GM21723 (cell line): ENCODE measurements at regions not wholly inside any gene's neighbourhood (a gene's known extent, or its start where the extent isn't known, plus 50 kb on each side); places are given as distances from the start of the nearest gene placed in this dataset.
"Not testable (repeated sequence)": the region's sequence is repeated elsewhere in the genome, so short reads cannot be mapped to it uniquely, and the experiment has no call there.

Source experiments
- ATAC-seq: cut with Tn5 transposase; IDR thresholded peaks from one replicate; pipeline ENCODE4 v1.9.1; 2021; ENCODE audit warnings: mild to moderate bottlenecking, moderate library complexity; ENCODE audit not compliant: unreplicated experiment

DNA sequence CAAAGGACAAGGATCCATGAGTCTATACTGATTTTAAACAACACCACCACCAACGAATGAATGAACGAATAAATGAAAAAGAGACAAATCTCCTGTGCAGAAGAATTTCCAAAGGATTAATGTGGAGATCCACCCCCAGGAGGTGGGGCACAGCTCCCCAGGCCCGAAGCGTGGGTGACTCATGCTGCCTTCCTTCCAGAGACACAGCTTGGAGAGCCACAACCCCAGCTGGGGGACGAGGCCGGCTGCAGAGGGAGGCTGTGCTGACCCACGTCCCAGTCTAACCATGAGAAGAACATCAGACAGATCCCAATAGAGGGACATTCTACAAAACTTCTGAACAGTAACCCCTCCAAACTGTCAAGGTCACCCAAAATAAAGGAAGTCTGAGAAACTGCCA lies 557.3 kb upstream of the SALL3 start:
- ATAC-seq: no peak

- no peak for ATAC-seq
Measured at GRCh38 chr18:78423811-78424210, 555.8 kb upstream of the SALL3 start.

- no peak for ATAC-seq
Measured at GRCh38 chr18:78424403-78425018, 555.1 kb upstream of the SALL3 start.

- no peak for ATAC-seq
Measured at GRCh38 chr18:78425019-78425412, 554.6 kb upstream of the SALL3 start.

GRCh38 chr18:78427081-78427480 lies 552.5 kb upstream of the SALL3 start:
- no peak for ATAC-seq

DNA sequence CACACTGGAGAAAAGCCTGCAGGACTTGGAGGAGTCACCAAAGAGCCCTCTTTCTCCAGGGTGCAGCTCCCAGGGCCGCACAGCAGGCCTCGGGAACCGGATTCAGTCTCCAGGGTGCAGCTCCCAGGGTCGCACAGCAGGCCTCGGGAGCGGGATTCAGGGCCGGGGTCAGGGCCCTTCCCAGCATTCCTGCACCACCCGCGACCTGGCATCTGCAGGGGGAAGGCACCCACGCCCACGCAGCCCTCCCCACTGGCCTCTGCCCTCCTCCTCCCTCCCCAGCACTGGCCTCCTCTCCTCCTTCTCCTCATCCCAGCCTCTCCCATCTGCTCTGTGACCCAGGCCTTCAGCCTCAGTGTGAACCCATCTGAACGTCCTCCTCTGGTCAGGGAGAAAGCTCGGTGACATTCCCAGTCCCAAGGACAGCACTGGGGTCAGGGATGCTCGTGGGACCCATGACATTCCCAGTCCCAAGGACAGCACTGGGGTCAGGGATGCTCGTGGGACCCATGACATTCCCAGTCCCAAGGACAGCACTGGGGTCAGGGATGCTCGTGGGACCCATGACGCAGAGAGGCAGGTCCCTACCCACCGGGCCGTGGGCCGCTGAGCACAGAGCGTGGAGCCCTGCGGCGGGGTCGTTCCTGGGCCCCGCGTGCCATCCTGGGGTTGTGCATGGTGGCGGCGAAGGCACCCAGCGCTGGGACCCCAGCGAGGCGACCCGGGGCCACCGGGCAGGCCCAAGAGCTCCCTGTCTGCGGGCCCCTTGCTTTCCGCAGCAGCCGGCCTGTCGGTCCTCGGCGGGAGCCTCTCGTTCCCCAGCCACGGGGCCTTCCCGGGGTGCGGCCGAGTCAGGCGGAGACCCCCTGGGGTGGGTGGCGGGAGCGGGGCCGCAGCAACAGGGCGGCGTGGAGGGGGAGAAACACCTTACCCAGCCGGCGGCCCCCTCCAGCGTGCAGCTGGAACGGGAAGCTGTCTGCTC lies 550.2 kb upstream of the SALL3 start:
- no peak for ATAC-seq

GRCh38 chr18:78430131-78430758 lies 549.4 kb upstream of the SALL3 start:
- ATAC-seq: no peak

DNA sequence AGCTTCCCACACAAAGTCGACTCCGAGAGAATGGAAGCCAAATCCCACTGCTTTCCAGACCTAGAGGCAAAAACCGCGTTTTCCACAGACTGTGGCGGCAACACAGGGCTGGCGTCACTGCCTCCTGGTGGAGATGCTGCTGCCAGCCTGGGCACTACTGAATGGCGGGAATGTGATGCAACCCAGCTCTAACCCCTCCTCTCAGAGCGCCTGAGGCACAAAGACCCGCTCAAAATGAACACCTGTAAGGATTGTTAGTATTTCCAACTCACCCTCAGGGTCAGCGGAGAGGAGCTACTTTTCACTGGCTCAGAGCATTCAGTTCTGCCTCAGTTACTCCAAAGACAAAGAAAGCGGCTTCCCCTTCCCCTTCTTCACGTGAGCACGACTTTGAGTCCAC lies 548.0 kb upstream of the SALL3 start:
- no peak for ATAC-seq

DNA sequence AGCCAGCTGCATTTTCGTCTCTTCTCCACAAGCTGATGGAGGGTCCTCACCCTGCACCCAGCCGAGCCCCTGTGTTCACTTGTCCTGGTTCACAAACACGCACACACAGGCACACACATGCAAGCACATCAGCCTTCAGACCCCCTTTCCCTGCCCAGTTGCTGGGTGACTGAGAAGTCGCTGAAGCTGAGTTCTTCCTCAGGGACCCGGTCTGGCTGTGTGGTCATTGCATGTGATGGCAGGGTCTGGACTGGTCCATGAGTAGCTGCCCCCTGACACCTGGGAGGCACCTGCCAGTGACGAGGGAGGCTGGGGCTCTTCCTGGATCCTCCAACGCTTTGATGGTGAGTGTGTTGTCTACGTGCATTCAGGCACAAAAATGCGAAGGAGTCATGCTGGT lies 546.1 kb upstream of the SALL3 start:
- ATAC-seq: no peak

GRCh38 chr18:78436110-78436509 lies 543.5 kb upstream of the SALL3 start:
- ATAC-seq: no peak

DNA sequence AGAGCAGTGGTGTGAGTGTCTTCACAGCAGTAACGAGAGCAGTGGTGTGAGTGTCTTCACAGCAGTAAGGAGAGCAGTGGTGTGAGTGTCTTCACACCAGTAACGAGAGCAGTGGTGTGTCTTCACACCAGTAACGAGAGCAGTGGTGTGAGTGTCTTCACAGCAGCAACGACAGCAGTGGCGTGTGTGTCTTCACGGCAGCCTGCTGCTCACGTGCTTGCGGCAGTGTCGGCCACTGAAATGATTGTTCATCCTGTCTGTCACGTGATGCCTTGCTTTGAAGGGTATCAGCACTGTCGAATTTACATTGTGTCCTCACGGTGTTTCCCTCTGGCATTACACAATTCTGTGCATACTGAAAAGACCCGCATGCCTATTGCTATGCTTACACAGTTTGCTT lies 541.4 kb upstream of the SALL3 start:
- ATAC-seq: not testable (repeated sequence)

DNA sequence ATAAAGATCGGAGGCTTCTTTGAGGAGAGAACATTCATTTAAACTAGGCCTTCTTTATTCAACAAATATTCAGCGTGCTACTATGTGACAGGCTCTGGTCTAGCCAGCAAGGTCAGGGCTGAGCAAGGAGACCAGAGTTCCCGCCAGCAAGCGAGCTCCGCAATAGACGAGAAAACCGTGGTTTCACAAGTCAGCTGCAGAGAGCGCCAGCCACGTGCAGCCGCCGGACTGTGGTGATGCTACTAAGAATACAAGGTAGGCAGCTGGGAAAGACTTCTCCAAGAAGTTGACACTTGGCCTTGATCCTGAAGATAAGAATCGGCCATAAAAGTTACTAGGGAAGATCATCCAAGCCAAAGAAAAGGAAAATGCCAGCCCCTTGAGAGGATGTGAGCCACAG lies 533.7 kb upstream of the SALL3 start:
- ATAC-seq: no peak

DNA sequence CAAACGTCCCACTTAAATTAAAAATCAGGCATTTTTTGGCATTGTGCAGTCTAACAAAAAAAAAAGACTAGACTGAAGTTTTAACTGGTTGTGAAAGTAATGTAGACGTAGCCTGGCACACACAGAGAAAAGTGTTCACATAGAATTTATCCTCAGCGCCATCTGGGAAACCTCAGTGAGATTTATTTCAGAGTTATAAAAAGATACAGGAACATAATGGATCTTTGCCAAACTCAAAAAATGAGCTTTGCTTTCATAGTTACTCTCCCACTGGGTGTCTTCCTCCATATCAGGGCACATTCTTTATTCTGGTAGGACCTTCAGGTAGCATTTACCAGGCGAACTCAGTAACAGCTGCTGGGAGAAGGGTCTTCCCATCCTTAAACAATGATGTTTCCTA lies 532.4 kb upstream of the SALL3 start:
- ATAC-seq: no peak

DNA sequence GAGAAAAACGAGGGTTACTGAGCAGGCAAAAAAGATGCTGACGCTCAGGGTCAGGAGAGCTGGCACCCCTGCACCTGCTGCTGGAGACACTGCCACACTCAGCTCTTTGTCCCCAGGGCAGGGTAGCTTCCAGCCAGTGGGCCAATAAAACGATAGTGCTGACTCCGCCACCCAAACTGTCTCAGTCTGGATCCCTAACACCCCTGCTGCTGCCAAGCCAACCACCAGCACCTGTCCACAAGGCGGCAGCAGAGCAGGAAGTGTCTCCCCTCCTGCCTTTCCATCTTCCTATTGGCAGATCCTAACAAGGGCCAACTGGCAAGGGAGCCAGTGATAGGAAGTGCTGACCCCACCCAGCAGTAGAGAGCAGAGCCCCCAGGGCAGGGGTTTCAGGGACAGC lies 531.5 kb upstream of the SALL3 start:
- ATAC-seq: no peak

DNA sequence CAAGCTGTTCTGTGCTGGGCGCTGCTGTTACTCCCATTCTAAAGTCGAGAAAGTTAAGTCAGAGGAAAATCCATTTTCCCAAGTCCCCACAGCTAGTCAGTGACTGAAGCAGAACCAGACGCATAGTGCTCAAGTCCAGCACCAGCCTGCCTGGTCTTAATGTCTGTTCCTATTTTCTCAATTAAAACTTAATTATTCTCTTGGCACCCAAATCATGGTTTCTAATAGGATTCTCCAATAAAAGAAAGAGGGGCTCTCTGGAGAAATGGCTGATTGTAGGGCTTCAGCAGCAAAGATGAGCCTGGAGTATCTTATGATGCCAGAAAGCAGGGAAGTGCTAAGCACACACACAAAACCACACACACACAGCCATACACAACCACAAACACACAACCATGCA lies 531.0 kb upstream of the SALL3 start:
- ATAC-seq: no peak

DNA sequence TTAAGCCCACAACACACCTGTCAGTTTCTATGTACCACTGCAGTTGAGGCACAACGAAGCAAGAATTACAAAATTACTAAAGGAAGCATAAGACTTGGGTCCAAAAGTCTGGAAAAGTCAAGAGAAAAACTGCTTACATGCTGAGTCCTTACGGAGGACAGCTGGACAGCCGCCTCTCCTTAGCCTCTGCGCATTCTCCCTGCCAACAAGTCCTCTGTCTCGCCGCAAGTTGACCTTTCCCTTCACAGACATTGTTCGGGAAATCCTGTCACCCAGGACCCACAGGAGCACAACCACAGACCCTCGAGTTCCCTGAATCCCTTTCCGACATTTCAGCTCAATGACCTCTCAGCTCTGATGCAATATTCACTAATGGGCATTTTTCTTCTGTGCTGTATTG lies 525.4 kb upstream of the SALL3 start:
- ATAC-seq: no peak

DNA sequence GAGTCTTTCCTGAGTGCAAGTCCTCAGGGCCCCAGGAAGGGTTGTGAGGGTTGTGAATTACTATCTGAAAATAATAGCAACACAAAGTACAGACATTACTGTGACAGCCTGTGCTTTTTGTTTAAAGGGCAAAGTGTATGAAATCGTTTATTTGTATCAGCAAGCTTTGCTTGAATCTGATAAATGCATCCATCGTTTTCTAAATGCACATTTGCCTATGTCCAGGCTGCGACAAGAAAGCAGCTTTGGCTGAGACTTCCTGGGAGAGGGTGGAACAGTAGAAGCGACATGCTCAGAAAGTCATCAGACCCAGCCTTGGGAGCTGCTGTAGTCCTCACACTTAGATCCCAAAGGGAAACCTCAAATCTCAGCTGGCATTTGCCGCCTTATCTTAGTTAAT lies 524.2 kb upstream of the SALL3 start:
- ATAC-seq: no peak

DNA sequence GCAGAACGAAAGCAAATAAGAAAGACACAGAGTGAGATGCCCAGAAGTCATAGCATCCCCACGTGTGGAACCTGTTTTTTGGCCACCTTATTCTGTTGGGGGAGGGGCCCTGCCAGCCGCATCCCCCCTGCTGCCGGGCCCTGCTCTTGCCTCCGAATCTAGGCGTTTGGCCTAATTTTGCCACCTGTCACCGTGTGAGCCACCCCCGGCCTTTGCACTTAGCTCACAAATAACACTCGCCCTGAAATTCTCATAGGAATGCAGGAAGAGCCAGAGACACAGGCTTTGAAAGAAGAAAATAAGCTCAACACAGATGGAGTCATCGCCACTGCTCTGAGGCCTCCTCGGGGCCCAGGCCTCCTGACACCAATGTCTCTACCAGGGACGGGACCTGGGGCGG lies 522.6 kb upstream of the SALL3 start:
- ATAC-seq: no peak

DNA sequence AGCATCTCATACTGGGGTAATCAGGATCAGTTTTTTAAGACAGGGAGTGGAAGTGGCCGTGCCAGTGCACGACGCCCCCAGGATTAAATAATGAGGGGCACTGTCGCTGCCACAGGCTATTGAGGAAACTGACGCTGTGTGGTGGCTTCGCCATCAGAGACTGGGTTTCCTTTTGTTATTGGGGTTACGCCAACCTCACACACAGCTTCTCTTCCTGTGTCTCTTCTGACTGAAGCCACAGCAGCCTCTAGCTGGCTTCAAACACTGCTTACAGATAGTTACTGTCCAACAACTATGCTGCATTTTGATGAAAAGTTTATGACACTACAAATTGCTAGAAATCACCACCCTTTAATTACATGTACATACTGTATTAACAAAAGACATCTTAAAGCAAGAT lies 521.9 kb upstream of the SALL3 start:
- no peak for ATAC-seq

- no peak for ATAC-seq
Measured at GRCh38 chr18:78458356-78458755, 521.3 kb upstream of the SALL3 start.

DNA sequence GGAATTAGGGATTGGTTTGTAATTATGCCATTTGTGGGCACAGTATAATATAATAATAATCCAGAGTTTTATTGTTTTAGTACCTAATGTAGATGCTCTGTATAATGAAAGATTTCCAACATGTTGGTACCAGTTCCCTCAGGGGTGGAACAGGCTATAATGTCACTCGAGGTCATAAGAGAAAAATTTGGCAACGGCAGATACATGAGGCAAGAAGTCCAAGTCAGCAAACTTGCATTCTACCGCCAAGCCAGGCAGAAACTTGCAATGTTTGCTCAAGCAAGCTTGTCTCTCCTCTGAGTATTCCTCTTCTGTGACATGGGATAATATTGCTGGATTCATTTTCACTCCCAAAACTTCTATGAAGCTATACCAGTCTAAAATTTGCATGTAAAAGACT lies 520.0 kb upstream of the SALL3 start:
- ATAC-seq: no peak

DNA sequence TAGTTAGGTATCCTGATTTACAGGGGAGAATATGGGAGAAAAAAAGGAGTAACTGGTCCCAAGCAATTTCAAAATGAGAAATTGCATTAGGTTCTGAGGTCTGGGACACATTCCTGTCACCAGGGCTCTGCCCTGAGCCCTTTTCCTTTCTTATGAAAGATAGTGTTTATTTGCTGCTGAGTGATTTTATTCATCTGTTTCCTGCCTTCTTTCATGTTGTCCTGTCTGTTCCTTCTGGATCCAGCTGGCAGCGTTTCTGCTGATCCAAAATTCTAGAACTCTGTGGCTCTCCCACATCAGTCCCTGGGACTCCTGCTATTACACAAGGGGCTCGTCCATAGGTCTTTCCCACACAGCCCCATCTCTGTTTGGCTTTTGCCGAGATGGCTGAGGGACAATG lies 519.1 kb upstream of the SALL3 start:
- no peak for ATAC-seq
